Tibial nerve (tissue), 4 donors: ENCODE measurements at regions not wholly inside any gene's neighbourhood (a gene's known extent, or its start where the extent isn't known, plus 50 kb on each side); places are given as distances from the start of the nearest gene placed in this dataset.

Source experiments
- DNase-seq, 2 donors: peaks; one replicate each; pipeline ENCODE4 v3.0.0-alpha.2; 2019; ENCODE audit warnings: low spot score in 2 of 2
- H3K27ac ChIP-seq, 4 donors: fragments of 200-600 bp; sonication (generic) in 3 of 4; one replicate each; pipeline ENCODE4 v1.5.1; 2017 to 2019; ENCODE audit warnings: mild to moderate bottlenecking in 1 of 4
- H3K27me3 ChIP-seq, 2 donors: fragments of 200-600 bp; sonication (generic) in 1 of 2; one replicate each; pipeline versions ENCODE4 v1.5.1 to v1.6.0; 2017 to 2019
- H3K36me3 ChIP-seq, 3 donors: fragments of 200-600 bp; sonication (generic); one replicate each; pipeline ENCODE4 v1.5.1; 2018 to 2019
- H3K4me1 ChIP-seq, 4 donors: fragments of 200-600 bp; sonication (generic) in 3 of 4; one replicate each; pipeline ENCODE4 v1.5.1; 2017 to 2019
- H3K4me3 ChIP-seq, 4 donors: fragments of 200-600 bp; sonication (generic) in 3 of 4; one replicate each; pipeline ENCODE4 v1.5.1; 2017 to 2019; ENCODE audit warnings: mild to moderate bottlenecking in 1 of 4, moderate library complexity in 1 of 4
- H3K9me3 ChIP-seq, 4 donors: fragments of 200-600 bp; sonication (generic) in 3 of 4; one replicate each; pipeline ENCODE4 v1.5.1; 2017 to 2019
- EP300 ChIP-seq, 2 donors: sonication (generic); formaldehyde crosslinking; IDR thresholded peaks; one replicate each; pipeline ENCODE4 v1.6.1; 2017; ENCODE audit warnings: antibody characterized with exemption in 2 of 2, mild to moderate bottlenecking in 1 of 2
- POLR2A ChIP-seq, 2 donors: fragments of 450-650 bp; IDR thresholded peaks; one replicate each; pipeline ENCODE4 v1.6.1; 2017; ENCODE audit warnings: antibody characterized with exemption in 2 of 2, mild to moderate bottlenecking in 2 of 2, moderate library complexity in 2 of 2
- WGBS, 2 donors: methylation state at CpG; one replicate each; pipeline ENCODE4 v1.1.5; 2018; 5-methylcytosine and 5-hydroxymethylcytosine counted together
- TF ChIP-seq, protein P1 (sequence below), 5 experiments: fragments of 200-600 bp in 3 of 5; fragments of 450-650 bp in 2 of 5; sonication (generic) in 3 of 5; IDR thresholded peaks; one replicate each; pipeline ENCODE4 v1.5.1; 2016 to 2019; ENCODE audit warnings: antibody characterized with exemption in 5 of 5, mild to moderate bottlenecking in 3 of 5, moderate library complexity in 2 of 5

DNA sequence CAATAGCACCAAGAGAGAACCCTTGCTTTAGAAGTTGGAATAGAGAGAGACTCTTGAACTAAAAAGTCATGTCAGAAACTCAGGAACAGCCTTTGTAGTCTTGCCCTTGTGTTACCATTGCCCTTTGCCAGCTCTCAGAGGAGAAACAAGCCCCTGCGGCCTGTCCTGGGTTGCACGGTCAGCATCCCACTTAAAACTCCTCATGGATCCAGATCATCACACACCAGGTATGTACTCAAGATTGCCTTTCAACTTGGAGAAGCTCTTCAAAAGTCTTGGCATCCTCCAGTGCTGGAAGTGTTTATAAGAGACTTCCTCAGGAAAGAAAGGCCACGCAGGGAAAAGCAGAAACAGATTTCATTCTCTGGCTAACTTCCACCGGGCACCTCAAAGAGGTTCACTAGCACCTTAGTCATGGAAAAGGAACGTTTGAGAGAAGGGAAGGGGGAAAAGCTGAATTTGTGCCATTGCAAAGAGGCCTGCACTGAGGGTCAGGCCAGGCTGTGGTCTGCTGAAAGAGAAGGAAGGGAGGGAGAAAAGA is 594.2 kb downstream of the MED13L start:
- no peaks in the 10 kb centered on the region for H3K4me1 ChIP-seq
- H3K4me3 ChIP-seq = no peak overlapping the region
- TF ChIP-seq, protein P1, sequence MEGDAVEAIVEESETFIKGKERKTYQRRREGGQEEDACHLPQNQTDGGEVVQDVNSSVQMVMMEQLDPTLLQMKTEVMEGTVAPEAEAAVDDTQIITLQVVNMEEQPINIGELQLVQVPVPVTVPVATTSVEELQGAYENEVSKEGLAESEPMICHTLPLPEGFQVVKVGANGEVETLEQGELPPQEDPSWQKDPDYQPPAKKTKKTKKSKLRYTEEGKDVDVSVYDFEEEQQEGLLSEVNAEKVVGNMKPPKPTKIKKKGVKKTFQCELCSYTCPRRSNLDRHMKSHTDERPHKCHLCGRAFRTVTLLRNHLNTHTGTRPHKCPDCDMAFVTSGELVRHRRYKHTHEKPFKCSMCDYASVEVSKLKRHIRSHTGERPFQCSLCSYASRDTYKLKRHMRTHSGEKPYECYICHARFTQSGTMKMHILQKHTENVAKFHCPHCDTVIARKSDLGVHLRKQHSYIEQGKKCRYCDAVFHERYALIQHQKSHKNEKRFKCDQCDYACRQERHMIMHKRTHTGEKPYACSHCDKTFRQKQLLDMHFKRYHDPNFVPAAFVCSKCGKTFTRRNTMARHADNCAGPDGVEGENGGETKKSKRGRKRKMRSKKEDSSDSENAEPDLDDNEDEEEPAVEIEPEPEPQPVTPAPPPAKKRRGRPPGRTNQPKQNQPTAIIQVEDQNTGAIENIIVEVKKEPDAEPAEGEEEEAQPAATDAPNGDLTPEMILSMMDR (IDR thresholded peaks at IDR 0.05) = no peak
- TF ChIP-seq POLR2A (IDR thresholded peaks at IDR 0.05) (no peak), EP300 (IDR thresholded peaks at IDR 0.05) (no peak)
- WGBS, 2 donors = 65 to 69% methylated on average over 5 of the region's 5 CpGs
- no peaks in the 10 kb centered on the region for H3K36me3 ChIP-seq
- no peak for DNase-seq
- H3K27me3 ChIP-seq = no peaks in the 10 kb centered on the region
- H3K9me3 ChIP-seq = peaks cover 0 to 8% (median 0%) of the 10 kb centered on the region in 4 donors
- no peak overlapping the region for H3K27ac ChIP-seq

- Histone ChIP-seq H3K36me3 (no peaks in the 10 kb centered on the region), H3K27me3 (no peaks in the 10 kb centered on the region), H3K4me3 (no peak overlapping the region), H3K27ac (no peak overlapping the region), H3K9me3 (peaks cover 0 to 8% (median 0%) of the 10 kb centered on the region in 4 donors), H3K4me1 (no peaks in the 10 kb centered on the region)
- no peak for DNase-seq
- WGBS, 2 donors = 87 to 96% methylated on average over 1 of the region's 1 CpG
- TF ChIP-seq POLR2A (IDR thresholded peaks at IDR 0.05) (no peak), EP300 (IDR thresholded peaks at IDR 0.05) (no peak)
- TF ChIP-seq, protein P1 (IDR thresholded peaks at IDR 0.05) = no peak
Measured at GRCh38 chr12:115680967-115681366, 596.5 kb downstream of the MED13L start.

DNA sequence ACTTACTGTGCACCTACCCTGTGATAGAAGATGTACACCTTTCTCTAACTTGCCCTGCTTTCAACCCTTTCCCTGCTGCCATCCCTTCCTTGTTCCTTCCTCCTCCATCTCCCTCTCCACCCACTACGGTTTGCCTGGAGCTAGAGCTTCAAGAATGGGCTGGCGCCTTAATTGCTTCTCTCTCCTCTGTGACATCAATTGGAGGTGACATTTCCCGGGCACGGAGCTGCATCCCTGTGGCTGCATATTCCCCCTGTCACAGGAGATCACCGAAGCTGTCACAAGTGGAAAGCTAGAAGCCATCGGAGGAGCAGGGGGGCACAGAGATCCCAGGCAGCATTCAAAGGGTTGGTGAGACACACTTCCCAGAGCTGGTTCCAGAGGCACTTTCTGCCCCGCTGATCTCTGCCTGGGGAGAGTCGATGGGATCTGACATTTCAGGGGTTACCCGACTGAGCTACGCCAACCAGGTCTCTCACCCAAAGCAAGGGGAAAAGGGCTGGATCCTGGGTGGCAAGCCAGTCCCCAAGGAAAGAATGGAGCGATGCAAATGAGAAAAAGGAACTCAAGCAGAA is 604.9 kb downstream of the MED13L start:
- Histone ChIP-seq H3K36me3 (no peaks in the 10 kb centered on the region), H3K27ac (no peak overlapping the region), H3K27me3 (no peaks in the 10 kb centered on the region), H3K4me1 (no peaks in the 10 kb centered on the region), H3K9me3 (no peaks in the 10 kb centered on the region), H3K4me3 (no peak overlapping the region)
- WGBS, 2 donors = 80 to 88% methylated on average over 11 of the region's 11 CpGs
- DNase-seq = no peak
- no peak for TF ChIP-seq EP300 (IDR thresholded peaks at IDR 0.05)
- TF ChIP-seq, protein P1 (IDR thresholded peaks at IDR 0.05) = no peak
- TF ChIP-seq POLR2A (IDR thresholded peaks at IDR 0.05) = no peak

DNA sequence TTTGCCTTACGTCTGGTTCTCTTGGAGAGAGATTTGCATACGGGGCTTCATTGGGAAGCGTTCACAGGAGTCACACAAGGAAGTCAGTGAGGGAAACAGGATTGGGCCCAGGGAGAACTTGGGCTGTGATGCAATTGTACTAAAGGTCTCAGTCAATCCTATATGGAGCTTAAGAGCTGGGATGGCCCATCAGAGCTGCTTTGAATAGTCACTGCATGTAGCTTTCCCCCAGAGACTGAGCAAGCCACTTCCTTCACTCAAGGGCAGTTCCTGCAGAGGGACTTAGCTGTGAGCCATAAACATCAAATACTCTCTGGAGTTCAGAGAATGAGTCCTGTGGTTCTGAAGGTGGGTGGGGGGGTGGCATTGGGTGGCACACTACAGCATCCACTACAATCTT is 605.4 kb downstream of the MED13L start:
- no peaks in the 10 kb centered on the region for H3K9me3 ChIP-seq
- no peak overlapping the region for H3K27ac ChIP-seq
- H3K4me3 ChIP-seq = no peak overlapping the region
- 48 to 60% methylated on average over 3 of the region's 3 CpGs for WGBS, 2 donors
- TF ChIP-seq EP300 (IDR thresholded peaks at IDR 0.05) = no peak
- no peak for TF ChIP-seq POLR2A (IDR thresholded peaks at IDR 0.05)
- TF ChIP-seq, protein P1 (IDR thresholded peaks at IDR 0.05) = no peak
- no peaks in the 10 kb centered on the region for H3K27me3 ChIP-seq
- no peaks in the 10 kb centered on the region for H3K4me1 ChIP-seq
- no peak for DNase-seq
- H3K36me3 ChIP-seq = no peaks in the 10 kb centered on the region

GRCh38 chr12:115670869-115671268 is 606.6 kb downstream of the MED13L start:
- 72 to 88% methylated on average over 5 of the region's 5 CpGs for WGBS, 2 donors
- H3K4me1 ChIP-seq = no peaks in the 10 kb centered on the region

More at GRCh38 chr12:115670869-115671268, 606.6 kb downstream of the MED13L start:
- no peaks in the 10 kb centered on the region for H3K27me3 ChIP-seq
- no peak overlapping the region for H3K27ac ChIP-seq
- H3K9me3 ChIP-seq = no peaks in the 10 kb centered on the region
- TF ChIP-seq EP300 (IDR thresholded peaks at IDR 0.05) (no peak), POLR2A (IDR thresholded peaks at IDR 0.05) (no peak)
- TF ChIP-seq, protein P1 (IDR thresholded peaks at IDR 0.05) = no peak
- DNase-seq = no peak
- no peak overlapping the region for H3K4me3 ChIP-seq
- no peaks in the 10 kb centered on the region for H3K36me3 ChIP-seq
